H9 (cell line): ENCODE measurements at regions not wholly inside any gene's neighbourhood (a gene's known extent, or its start where the extent isn't known, plus 50 kb on each side); places are given as distances from the start of the nearest gene placed in this dataset.

ENCODE experiments used
- DNase-seq: peaks from one replicate; pipeline ENCODE4 v3.0.0-alpha.2; 2017
- H2AFZ ChIP-seq: one replicate; pipeline ENCODE4 v1.6.1; 2013; ENCODE audit warnings: mild to moderate bottlenecking, low read length, control low read depth, moderate library complexity
- H2AK5ac ChIP-seq: 2 replicates; pipeline ENCODE4 v1.6.1; 2013; ENCODE audit warnings: low read length, control low read depth, mixed read lengths; ENCODE audit not compliant: insufficient read length
- H2BK120ac ChIP-seq: one replicate; pipeline ENCODE4 v1.6.1; 2013; ENCODE audit warnings: low read depth, mild to moderate bottlenecking, low read length, control low read depth, inconsistent platforms; ENCODE audit not compliant: poor library complexity, severe bottlenecking
- H2BK12ac ChIP-seq: 2 replicates; pipeline ENCODE4 v1.6.1; 2013; ENCODE audit warnings: low read length, control low read depth, mixed read lengths, low read depth; ENCODE audit not compliant: insufficient read length
- H2BK15ac ChIP-seq: 2 replicates; pipeline ENCODE4 v1.6.1; 2013; ENCODE audit warnings: low read depth, low read length, control low read depth
- H2BK20ac ChIP-seq: one replicate; pipeline ENCODE4 v1.6.1; 2013; ENCODE audit warnings: low read depth, mild to moderate bottlenecking, low read length, control low read depth, inconsistent platforms; ENCODE audit not compliant: poor library complexity, severe bottlenecking
- H2BK5ac ChIP-seq: 2 replicates; pipeline ENCODE4 v1.6.1; 2013; ENCODE audit warnings: low read length, control low read depth, mixed read lengths; ENCODE audit not compliant: insufficient read length
- H3K14ac ChIP-seq: 2 replicates; pipeline ENCODE4 v1.6.1; 2013; ENCODE audit warnings: low read length, control low read depth; ENCODE audit not compliant: insufficient read depth
- H3K18ac ChIP-seq: 2 replicates; pipeline ENCODE4 v1.6.1; 2013; ENCODE audit warnings: low read depth, mild to moderate bottlenecking, mixed read lengths, low read length, control low read depth; ENCODE audit not compliant: insufficient read length
- H3K23ac ChIP-seq: 2 replicates; pipeline ENCODE4 v1.6.1; 2013; ENCODE audit warnings: low read length, control low read depth, mixed read lengths, low read depth; ENCODE audit not compliant: insufficient read length
- H3K23me2 ChIP-seq: 2 replicates; pipeline ENCODE4 v1.6.1; 2013; ENCODE audit warnings: low read depth, mild to moderate bottlenecking, mixed read lengths, low read length, control low read depth; ENCODE audit not compliant: insufficient read length, poor library complexity, severe bottlenecking
- H3K27ac ChIP-seq: 2 replicates; pipeline ENCODE4 v1.5.1; 2013; ENCODE audit warnings: low read length, control low read depth, mixed read lengths, low read depth; ENCODE audit not compliant: insufficient read length
- H3K27me3 ChIP-seq: 2 replicates; pipeline ENCODE4 v1.6.1; 2013; ENCODE audit warnings: low read length, control low read depth, inconsistent platforms; ENCODE audit not compliant: insufficient read depth
- H3K4ac ChIP-seq: 2 replicates; pipeline ENCODE4 v1.6.1; 2013; ENCODE audit warnings: low read depth, mild to moderate bottlenecking, control low read depth, inconsistent platforms, low read length, moderate library complexity
- H3K4me1 ChIP-seq: 2 replicates; pipeline ENCODE4 v1.6.1; 2013; ENCODE audit warnings: low read length, control low read depth, inconsistent platforms; ENCODE audit not compliant: insufficient read depth
- H3K4me2 ChIP-seq: 2 replicates; pipeline ENCODE4 v1.6.1; 2013; ENCODE audit warnings: low read length, control low read depth, mixed read lengths; ENCODE audit not compliant: insufficient read length, insufficient read depth
- H3K56ac ChIP-seq: 2 replicates; pipeline ENCODE4 v1.6.1; 2013; ENCODE audit warnings: low read depth, mild to moderate bottlenecking, mixed read lengths, low read length, control low read depth; ENCODE audit not compliant: insufficient read length
- H3K79me1 ChIP-seq: 2 replicates; pipeline ENCODE4 v1.6.1; 2013; ENCODE audit warnings: low read depth, mild to moderate bottlenecking, moderate library complexity, low read length, control low read depth, inconsistent platforms; ENCODE audit not compliant: insufficient read depth, poor library complexity, severe bottlenecking
- H3K79me2 ChIP-seq: 2 replicates; pipeline ENCODE4 v1.6.1; 2013; ENCODE audit warnings: low read length, control low read depth, inconsistent platforms; ENCODE audit not compliant: insufficient read depth
- H3K9ac ChIP-seq: 2 replicates; pipeline ENCODE4 v1.6.1; 2013; ENCODE audit warnings: low read length, control low read depth, mixed read lengths; ENCODE audit not compliant: insufficient read length; ENCODE audit errors: extremely low read depth
- H3K9me3 ChIP-seq: one replicate; pipeline ENCODE4 v1.6.1; 2013; ENCODE audit warnings: low read depth, low read length, inconsistent platforms; ENCODE audit not compliant: control insufficient read depth
- H3T11ph ChIP-seq: one replicate; pipeline ENCODE4 v1.6.1; 2013; ENCODE audit warnings: mild to moderate bottlenecking, low read length, control low read depth, inconsistent platforms
- H4K20me1 ChIP-seq: one replicate; pipeline ENCODE4 v1.6.1; 2013; ENCODE audit not compliant: control insufficient read depth, insufficient read length, insufficient read depth
- H4K5ac ChIP-seq: 2 replicates; pipeline ENCODE4 v1.6.1; 2013; ENCODE audit warnings: low read depth, mild to moderate bottlenecking, mixed read lengths, low read length, control low read depth; ENCODE audit not compliant: insufficient read length
- H4K8ac ChIP-seq: replicated peaks from 2 replicates; pipeline ENCODE4 v1.6.1; 2013; ENCODE audit warnings: low read length, control low read depth, mixed read lengths, low read depth; ENCODE audit not compliant: insufficient read length
- H4K91ac ChIP-seq: 2 replicates; pipeline ENCODE4 v1.6.1; 2013; ENCODE audit warnings: low read depth, mild to moderate bottlenecking, moderate library complexity, mixed read lengths, low read length, control low read depth; ENCODE audit not compliant: insufficient read length
- H3K27ac Mint-ChIP-seq, 3 experiments: 2 replicates in 2 of 3; 3 replicates in 1 of 3; pipeline ENCODE4 v1.8.0; 2020 to 2021; ENCODE audit warnings: mixed read lengths in 3 of 3, mild to moderate bottlenecking in 1 of 3, moderate library complexity in 1 of 3
- H3K27me3 Mint-ChIP-seq: 2 replicates; pipeline ENCODE4 v1.8.0; 2021; ENCODE audit warnings: low read depth, mild to moderate bottlenecking, moderate library complexity, mixed read lengths
- H3K36me3 Mint-ChIP-seq, 3 experiments: 2 replicates in 2 of 3; 3 replicates in 1 of 3; pipeline ENCODE4 v1.8.0; 2020 to 2021; ENCODE audit warnings: low read depth in 3 of 3, mixed read lengths in 3 of 3; ENCODE audit not compliant: insufficient read depth in 1 of 3
- H3K4me1 Mint-ChIP-seq, 2 experiments: 2 replicates each; pipeline ENCODE4 v1.8.0; 2020; ENCODE audit warnings: mixed read lengths in 2 of 2
- H3K4me3 Mint-ChIP-seq, 2 experiments: 2 replicates in 1 of 2; 3 replicates in 1 of 2; pipeline ENCODE4 v1.8.0; 2020 to 2021; ENCODE audit warnings: mild to moderate bottlenecking in 2 of 2, mixed read lengths in 2 of 2, moderate library complexity in 1 of 2
- H3K9me3 Mint-ChIP-seq, 2 experiments: 2 replicates in 1 of 2; 3 replicates in 1 of 2; pipeline ENCODE4 v1.8.0; 2020; ENCODE audit warnings: mild to moderate bottlenecking in 2 of 2, mixed read lengths in 2 of 2, moderate library complexity in 1 of 2
- CTCF ChIP-seq: fragments of 200-600 bp; sonication (generic); conservative IDR thresholded peaks from 3 replicates; pipeline ENCODE4 v1.8.0; 2021; ENCODE audit warnings: antibody characterized with exemption, mild to moderate bottlenecking
- WGBS: extraction: QIAGEN DNeasy Blood & Tissue Kit; methylation state at CpG from one replicate; pipeline ENCODE4 v1.1.7; 2013; ENCODE audit warnings: missing lambda C conversion rate, low lambda C conversion rate, mixed read lengths; ENCODE audit not compliant: insufficient read length; ENCODE audit errors: extremely low coverage; 5-methylcytosine and 5-hydroxymethylcytosine counted together

GRCh38 chr20:18916886-18917750, 103.5 kb downstream of the SCP2D1 start:
- no peak overlapping the region for H2AFZ ChIP-seq
- no peak overlapping the region for H3K18ac ChIP-seq
- no peak for TF ChIP-seq CTCF
- H3K4ac ChIP-seq, result no peak overlapping the region
- no peaks in the 10 kb centered on the region for H3K9me3 ChIP-seq
- H2BK15ac ChIP-seq, result no peak overlapping the region
- no peak overlapping the region for H2BK20ac ChIP-seq
- WGBS, result no CpG with 5 or more reads among the region's 6 CpGs
- H3K27me3 ChIP-seq, result no peaks in the 10 kb centered on the region
- H3K9ac ChIP-seq, result no peak overlapping the region
- no peaks in the 10 kb centered on the region for H3K4me1 ChIP-seq
- Mint-ChIP-seq H3K27me3 (no peaks in the 10 kb centered on the region), H3K27ac (no peak overlapping the region), H3K36me3 (no peaks in the 10 kb centered on the region), H3K4me3 (no peak overlapping the region), H3K4me1 (peaks cover 10% of the 10 kb centered on the region in 2 experiments; a peak in 2 of 4 replicates), H3K9me3 (no peaks in the 10 kb centered on the region; a peak in 1 of 5 replicates)
- H4K5ac ChIP-seq, result no peak overlapping the region
- H4K91ac ChIP-seq, result no peak overlapping the region
- H3K56ac ChIP-seq, result no peak overlapping the region
- no peaks in the 10 kb centered on the region for H3K79me2 ChIP-seq
- H4K20me1 ChIP-seq, result no peaks in the 10 kb centered on the region
- H3K79me1 ChIP-seq, result no peaks in the 10 kb centered on the region
- no peak overlapping the region for H3K27ac ChIP-seq
- H2BK120ac ChIP-seq, result no peak overlapping the region
- no peak overlapping the region for H3K23ac ChIP-seq
- H3T11ph ChIP-seq, result no peak overlapping the region
- H3K4me2 ChIP-seq, result no peak overlapping the region
- H2BK12ac ChIP-seq, result no peak overlapping the region
- H3K23me2 ChIP-seq, result no peaks in the 10 kb centered on the region
- no peak for DNase-seq
- no peak overlapping the region for H2BK5ac ChIP-seq
- no peak overlapping the region for H2AK5ac ChIP-seq
- H4K8ac ChIP-seq, result no peak overlapping the region
- H3K14ac ChIP-seq, result no peak overlapping the region
